K562 (cell line): ENCODE measurements at regions not wholly inside any gene's neighbourhood (a gene's known extent, or its start where the extent isn't known, plus 50 kb on each side); places are given as distances from the start of the nearest gene placed in this dataset.

ENCODE experiments used
- CC2D1A ChIP-seq: fragments of 450-650 bp; IDR thresholded peaks from 2 replicates; pipeline ENCODE4 v1.6.1; 2017; ENCODE audit warnings: mild to moderate bottlenecking
- CTCF ChIP-seq, 3 experiments: IDR thresholded peaks in 2 of 3; conservative IDR thresholded peaks in 1 of 3; 2 replicates each; pipeline ENCODE4 v1.5.1; 2011 to 2012; ENCODE audit warnings: low read length in 3 of 3, mild to moderate bottlenecking in 3 of 3, control low read depth in 2 of 3, improper control_type of control experiment in 1 of 3, inconsistent platforms in 1 of 3, low read depth in 1 of 3, mixed read lengths in 1 of 3, moderate library complexity in 1 of 3; ENCODE audit not compliant: insufficient read depth in 2 of 3
- E2F8 ChIP-seq: fragments of 450-650 bp; IDR thresholded peaks from 2 replicates; pipeline ENCODE4 v1.7.1; 2018; ENCODE audit warnings: mild to moderate bottlenecking, low read depth; ENCODE audit not compliant: partially characterized antibody
- HCFC1 ChIP-seq: IDR thresholded peaks from 2 replicates; pipeline ENCODE4 v1.6.1; 2012; ENCODE audit warnings: low read depth, low read length, improper control_type of control experiment
- LARP7 ChIP-seq: fragments of 450-650 bp; IDR thresholded peaks from 2 replicates; pipeline ENCODE4 v1.6.1; 2016
- MNT ChIP-seq, 2 experiments: fragments of 450-650 bp; conservative IDR thresholded peaks; 2 replicates each; pipeline ENCODE4 v1.6.1; 2017; ENCODE audit warnings: mild to moderate bottlenecking in 2 of 2, moderate library complexity in 2 of 2
- POLR2AphosphoS2 ChIP-seq: IDR thresholded peaks from 2 replicates; pipeline ENCODE4 v1.6.1; 2012; ENCODE audit warnings: low read length, improper control_type of control experiment
- RAD21 ChIP-seq, 2 experiments: fragments of 250-450 bp in 1 of 2; fragments of 450-650 bp in 1 of 2; sonication (Bioruptor Pico) in 1 of 2; formaldehyde crosslinking in 1 of 2; IDR thresholded peaks in 1 of 2; conservative IDR thresholded peaks in 1 of 2; 2 replicates each; pipeline versions ENCODE4 v1.4.0 to v1.8.0; 2020 to 2022; ENCODE audit warnings: mild to moderate bottlenecking in 2 of 2, moderate library complexity in 1 of 2
- THRA ChIP-seq: fragments of 450-650 bp; IDR thresholded peaks from 2 replicates; pipeline ENCODE4 v1.6.1; 2017; ENCODE audit warnings: mild to moderate bottlenecking, moderate library complexity
- ZBED1 ChIP-seq: IDR thresholded peaks from 2 replicates; pipeline ENCODE4 v1.6.1; 2014
- ZNF395 ChIP-seq: fragments of 200-800 bp; sonication (Bioruptor generic); IDR thresholded peaks from 2 replicates; pipeline ENCODE4 v1.6.1; 2017; ENCODE audit warnings: missing genetic modification characterization, missing compliant biosample characterization
- ZNF589 ChIP-seq: fragments of 200-800 bp; sonication (Bioruptor generic); IDR thresholded peaks from 2 replicates; pipeline ENCODE4 v1.6.1; 2016; ENCODE audit warnings: low read depth, missing genetic modification characterization, missing compliant biosample characterization
- TF ChIP-seq, protein P1 (sequence below): fragments of 200-800 bp; sonication (Bioruptor generic); IDR thresholded peaks from 2 replicates; pipeline ENCODE4 v1.6.1; 2016; ENCODE audit warnings: missing genetic modification characterization, missing compliant biosample characterization

DNA sequence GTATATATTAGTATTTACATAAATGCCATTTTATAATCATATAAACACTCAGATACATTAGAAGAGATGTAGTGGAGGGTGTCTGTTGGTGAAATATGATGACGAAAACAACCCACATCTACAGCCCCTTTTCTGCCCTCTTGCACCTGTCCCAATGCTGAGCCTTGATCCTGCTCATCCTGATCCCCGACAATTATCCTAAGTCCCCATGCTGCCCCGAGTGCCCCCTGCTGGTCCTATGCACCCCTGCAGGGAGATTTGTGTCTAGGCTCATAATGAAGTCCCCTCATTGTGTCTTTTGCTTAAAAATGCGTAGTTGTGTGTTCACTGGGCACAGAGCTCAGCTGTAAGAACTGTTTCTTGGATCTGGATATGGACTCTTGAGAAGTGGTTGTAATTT is 554.5 kb downstream of the TMEM121 start:
- no peak for TF ChIP-seq HCFC1
- TF ChIP-seq RAD21 (CRISPR knock-in tag; conservative IDR thresholded peaks at IDR 0.05 in 1 of 2, IDR thresholded peaks at IDR 0.05 in 1 of 2), result no peak
- TF ChIP-seq E2F8, result no peak
- no peak for TF ChIP-seq ZBED1
- TF ChIP-seq ZNF395, result no peak
- TF ChIP-seq CTCF (IDR thresholded peaks at IDR 0.05 in 2 of 3, conservative IDR thresholded peaks at IDR 0.05 in 1 of 3; ENCODE audit: insufficient read depth in 2 of 3, low read depth in 1 of 3, low read length in 3 of 3), result no peak
- no peak for TF ChIP-seq CC2D1A
- TF ChIP-seq ZNF589 (CRISPR knock-in tag), result no peak
- no peak for TF ChIP-seq LARP7
- TF ChIP-seq, protein P1, sequence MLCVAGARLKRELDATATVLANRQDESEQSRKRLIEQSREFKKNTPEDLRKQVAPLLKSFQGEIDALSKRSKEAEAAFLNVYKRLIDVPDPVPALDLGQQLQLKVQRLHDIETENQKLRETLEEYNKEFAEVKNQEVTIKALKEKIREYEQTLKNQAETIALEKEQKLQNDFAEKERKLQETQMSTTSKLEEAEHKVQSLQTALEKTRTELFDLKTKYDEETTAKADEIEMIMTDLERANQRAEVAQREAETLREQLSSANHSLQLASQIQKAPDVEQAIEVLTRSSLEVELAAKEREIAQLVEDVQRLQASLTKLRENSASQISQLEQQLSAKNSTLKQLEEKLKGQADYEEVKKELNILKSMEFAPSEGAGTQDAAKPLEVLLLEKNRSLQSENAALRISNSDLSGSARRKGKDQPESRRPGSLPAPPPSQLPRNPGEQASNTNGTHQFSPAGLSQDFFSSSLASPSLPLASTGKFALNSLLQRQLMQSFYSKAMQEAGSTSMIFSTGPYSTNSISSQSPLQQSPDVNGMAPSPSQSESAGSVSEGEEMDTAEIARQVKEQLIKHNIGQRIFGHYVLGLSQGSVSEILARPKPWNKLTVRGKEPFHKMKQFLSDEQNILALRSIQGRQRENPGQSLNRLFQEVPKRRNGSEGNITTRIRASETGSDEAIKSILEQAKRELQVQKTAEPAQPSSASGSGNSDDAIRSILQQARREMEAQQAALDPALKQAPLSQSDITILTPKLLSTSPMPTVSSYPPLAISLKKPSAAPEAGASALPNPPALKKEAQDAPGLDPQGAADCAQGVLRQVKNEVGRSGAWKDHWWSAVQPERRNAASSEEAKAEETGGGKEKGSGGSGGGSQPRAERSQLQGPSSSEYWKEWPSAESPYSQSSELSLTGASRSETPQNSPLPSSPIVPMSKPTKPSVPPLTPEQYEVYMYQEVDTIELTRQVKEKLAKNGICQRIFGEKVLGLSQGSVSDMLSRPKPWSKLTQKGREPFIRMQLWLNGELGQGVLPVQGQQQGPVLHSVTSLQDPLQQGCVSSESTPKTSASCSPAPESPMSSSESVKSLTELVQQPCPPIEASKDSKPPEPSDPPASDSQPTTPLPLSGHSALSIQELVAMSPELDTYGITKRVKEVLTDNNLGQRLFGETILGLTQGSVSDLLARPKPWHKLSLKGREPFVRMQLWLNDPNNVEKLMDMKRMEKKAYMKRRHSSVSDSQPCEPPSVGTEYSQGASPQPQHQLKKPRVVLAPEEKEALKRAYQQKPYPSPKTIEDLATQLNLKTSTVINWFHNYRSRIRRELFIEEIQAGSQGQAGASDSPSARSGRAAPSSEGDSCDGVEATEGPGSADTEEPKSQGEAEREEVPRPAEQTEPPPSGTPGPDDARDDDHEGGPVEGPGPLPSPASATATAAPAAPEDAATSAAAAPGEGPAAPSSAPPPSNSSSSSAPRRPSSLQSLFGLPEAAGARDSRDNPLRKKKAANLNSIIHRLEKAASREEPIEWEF (CRISPR knock-in tag), result no peak
- TF ChIP-seq MNT (conservative IDR thresholded peaks at IDR 0.05), result no peak
- no peak for TF ChIP-seq THRA
- no peak for TF ChIP-seq POLR2AphosphoS2
